ENCODE measurements at regions not wholly inside any gene's neighbourhood (a gene's known extent, or its start where the extent isn't known, plus 50 kb on each side); places are given as distances from the start of the nearest gene placed in this dataset.

DNA sequence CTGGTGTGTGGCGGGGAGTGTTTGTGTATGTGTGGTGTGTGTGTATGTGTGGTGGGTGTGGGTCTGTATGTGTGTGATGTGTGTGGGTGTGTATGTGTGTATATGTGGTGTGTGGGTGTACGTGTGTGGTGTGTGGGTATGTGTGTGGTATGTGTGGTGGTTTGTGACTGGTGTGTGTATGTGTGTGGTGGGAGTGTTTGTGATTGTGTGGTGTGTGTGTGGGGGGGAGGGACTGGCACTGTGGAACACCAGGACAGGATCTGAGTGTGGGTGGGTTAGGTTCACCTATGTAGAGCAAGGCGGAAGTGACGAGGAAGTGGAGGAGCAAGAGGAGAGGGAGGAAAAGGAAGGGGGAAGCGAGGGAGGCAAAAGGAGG, 510.8 kb downstream of the SHQ1 start:
- H3K27me3 Mint-ChIP-seq = no peaks in the 10 kb centered on the region
- no peak overlapping the region for H3K4me3 Mint-ChIP-seq
- no peak for ATAC-seq (replicated peaks)

DNA sequence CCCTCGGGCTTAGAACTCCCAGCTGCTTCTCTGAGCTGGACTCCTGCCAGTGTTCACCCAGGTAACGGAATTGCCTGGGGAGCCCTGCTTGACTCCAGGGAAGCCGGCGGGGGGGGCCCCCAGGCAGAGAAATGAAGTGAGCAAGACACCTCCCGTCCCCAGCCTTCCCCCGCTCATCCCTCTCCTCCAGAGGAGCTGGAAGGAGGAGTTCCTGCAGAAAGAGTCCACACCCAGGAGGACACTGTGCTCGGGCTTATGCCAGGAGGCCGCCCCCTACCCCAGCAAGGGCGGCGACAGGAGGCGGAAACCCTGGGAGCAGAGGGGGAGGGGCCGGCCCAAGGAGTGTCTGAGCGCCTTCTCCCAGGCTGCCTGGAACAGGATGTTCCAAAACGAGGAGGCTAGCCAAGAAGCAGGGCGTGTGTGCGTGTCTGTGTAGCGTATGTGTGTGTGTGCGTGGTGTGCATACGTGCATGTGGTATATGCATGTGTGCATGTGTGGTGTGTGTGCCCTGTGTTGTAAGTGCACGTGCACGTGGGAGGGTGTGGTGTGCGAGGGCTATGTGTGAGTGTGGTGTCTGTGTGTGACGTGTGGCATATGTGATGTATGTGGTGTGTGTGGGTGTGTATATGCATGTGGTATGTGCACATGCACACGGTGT, 511.3 kb downstream of the SHQ1 start:
- ATAC-seq (replicated peaks) = no peak
- H3K27me3 Mint-ChIP-seq = no peaks in the 10 kb centered on the region
- no peaks in the 10 kb centered on the region for H3K9me3 Mint-ChIP-seq
- H3K4me3 Mint-ChIP-seq = no peak overlapping the region
- H3K4me1 Mint-ChIP-seq = no peaks in the 10 kb centered on the region
- H3K36me3 Mint-ChIP-seq (ENCODE audit: low read depth) = no peaks in the 10 kb centered on the region
- no peak overlapping the region for H3K27ac Mint-ChIP-seq

More for the DNA sequence above, 510.8 kb downstream of the SHQ1 start:
- H3K27ac Mint-ChIP-seq = no peak overlapping the region
- H3K4me1 Mint-ChIP-seq = peaks cover under 1% of the 10 kb centered on the region
- H3K9me3 Mint-ChIP-seq = no peaks in the 10 kb centered on the region
- H3K36me3 Mint-ChIP-seq (ENCODE audit: low read depth) = no peaks in the 10 kb centered on the region

DNA sequence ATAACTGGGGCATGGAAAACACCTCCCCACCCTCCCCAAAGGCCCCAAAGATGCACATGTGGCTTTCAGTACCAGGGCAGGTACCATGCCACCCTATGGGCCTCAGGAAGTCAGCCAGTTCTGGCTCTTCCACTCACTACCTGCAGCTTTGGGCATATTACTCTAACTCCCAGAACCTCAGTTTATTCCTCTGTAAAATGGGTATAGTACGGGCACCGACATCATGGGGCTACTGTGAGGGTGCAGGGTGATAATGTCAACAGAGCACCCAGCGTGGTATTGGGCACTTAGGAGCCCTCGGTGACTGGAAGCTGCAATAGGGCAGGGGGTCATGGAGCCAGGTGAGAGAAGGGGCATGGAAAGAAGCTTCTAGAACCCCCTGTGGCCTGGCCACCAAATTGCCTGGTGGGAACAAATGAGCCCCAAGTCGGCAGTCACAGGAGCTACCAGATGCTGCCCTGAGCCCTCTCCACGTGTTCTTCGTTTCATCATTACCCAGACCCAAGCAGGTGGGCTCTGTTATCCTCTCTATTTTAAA, 512.1 kb downstream of the SHQ1 start:
- no peaks in the 10 kb centered on the region for H3K27me3 Mint-ChIP-seq
- H3K4me1 Mint-ChIP-seq = no peaks in the 10 kb centered on the region
- no peaks in the 10 kb centered on the region for H3K36me3 Mint-ChIP-seq (ENCODE audit: low read depth)
- no peak overlapping the region for H3K4me3 Mint-ChIP-seq
- ATAC-seq (replicated peaks) = no peak
- H3K9me3 Mint-ChIP-seq = no peaks in the 10 kb centered on the region
- H3K27ac Mint-ChIP-seq = no peak overlapping the region

DNA sequence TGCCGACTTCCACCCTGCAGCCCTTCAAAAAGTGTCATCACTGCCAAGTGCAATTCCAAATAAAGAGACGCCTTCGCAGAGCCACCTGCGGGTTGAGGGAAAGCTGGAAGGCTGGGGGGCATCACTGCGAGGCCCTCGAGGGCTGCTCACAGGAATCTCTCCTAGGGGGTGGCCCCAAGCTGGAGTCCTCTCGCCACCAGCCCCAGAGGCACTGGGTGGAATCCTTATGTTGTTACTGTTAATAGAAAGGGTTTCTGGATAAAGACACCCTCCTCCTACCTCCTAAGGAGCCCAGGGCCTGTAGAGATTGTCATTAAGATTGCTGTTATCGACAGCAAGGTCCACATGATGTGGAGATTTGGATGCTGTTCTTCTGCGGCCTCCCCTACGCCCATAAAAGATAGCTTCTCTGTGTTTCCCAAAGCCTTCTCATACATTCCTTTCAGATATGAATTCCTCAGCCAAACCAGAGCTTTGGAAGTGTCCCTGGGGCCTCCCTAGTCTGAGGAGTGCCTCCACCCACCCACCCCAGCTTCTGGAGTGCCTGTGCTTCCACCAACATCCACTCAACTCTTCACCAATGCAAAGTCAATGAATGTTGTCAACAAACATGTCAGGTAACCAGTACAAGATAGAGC, 512.7 kb downstream of the SHQ1 start:
- no peak for ATAC-seq (replicated peaks)
- Mint-ChIP-seq H3K27me3 (no peaks in the 10 kb centered on the region), H3K4me3 (no peak overlapping the region), H3K9me3 (no peaks in the 10 kb centered on the region), H3K4me1 (no peaks in the 10 kb centered on the region), H3K27ac (no peak overlapping the region), H3K36me3 (ENCODE audit: low read depth) (no peaks in the 10 kb centered on the region)

DNA sequence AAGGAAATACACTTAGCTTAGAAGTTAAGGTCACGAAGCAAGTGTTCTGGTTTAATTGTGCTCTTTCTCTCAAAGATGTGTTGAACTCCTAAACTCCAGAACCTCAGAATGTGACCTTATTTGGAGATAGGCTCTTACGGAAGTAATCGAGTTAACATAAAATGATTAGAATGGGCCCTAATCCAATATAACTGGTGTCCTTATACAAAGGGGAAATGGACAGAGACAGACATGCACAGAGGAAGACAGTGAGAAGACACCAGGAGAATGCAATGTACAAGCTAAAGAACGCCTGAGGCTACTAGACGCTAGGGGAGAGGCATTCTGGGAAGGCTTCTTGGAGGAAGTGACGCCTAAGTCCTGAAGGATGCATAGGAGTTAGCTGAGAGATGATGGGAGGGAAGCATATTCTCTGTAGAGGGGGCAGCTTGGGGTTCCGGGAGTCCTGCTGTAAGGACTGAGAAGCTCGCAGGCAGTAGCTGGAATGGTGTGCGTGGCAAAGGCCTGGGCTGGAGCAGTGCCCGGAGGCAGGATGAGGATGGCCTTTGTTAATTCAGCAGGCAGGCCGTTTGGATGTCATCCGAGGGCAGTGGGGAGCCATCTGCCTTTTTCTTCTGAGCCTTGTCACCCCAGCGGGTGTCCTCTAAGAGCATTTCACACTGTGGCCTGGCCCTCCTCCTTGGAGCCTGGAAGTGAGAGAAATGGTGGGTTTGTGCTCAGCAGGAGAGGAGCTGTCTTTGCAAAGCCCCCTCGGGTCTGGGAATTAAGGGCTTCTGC, 513.4 kb downstream of the SHQ1 start:
- Mint-ChIP-seq H3K9me3 (no peaks in the 10 kb centered on the region), H3K27me3 (no peaks in the 10 kb centered on the region), H3K27ac (no peak overlapping the region), H3K4me1 (no peaks in the 10 kb centered on the region), H3K36me3 (ENCODE audit: low read depth) (no peaks in the 10 kb centered on the region), H3K4me3 (no peak overlapping the region)
- no peak for ATAC-seq (replicated peaks)

DNA sequence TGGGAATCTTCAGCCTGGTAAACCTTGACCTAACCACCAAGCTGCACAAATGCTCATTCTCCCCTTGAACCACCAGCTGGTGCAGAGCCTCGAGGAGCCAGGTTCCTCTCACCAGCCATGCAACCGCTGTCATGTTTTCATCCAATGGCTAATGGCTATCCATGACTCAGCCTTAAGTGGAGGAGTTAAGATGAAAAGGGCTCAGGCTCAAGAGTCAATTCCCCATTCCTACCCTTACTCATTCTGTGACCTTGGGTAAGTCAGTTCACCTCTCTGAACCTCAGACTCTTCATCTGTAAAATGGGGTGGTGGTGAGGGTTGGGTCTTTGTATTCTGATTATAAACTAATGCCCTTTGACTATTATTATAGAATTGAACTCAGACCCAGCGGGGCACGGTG, 515.6 kb downstream of the SHQ1 start:
- Mint-ChIP-seq H3K27me3 (peaks cover 2% of the 10 kb centered on the region), H3K27ac (no peak overlapping the region), H3K4me3 (no peak overlapping the region), H3K36me3 (ENCODE audit: low read depth) (no peaks in the 10 kb centered on the region), H3K9me3 (peaks cover 1% of the 10 kb centered on the region), H3K4me1 (no peaks in the 10 kb centered on the region)
- ATAC-seq (replicated peaks) = no peak

DNA sequence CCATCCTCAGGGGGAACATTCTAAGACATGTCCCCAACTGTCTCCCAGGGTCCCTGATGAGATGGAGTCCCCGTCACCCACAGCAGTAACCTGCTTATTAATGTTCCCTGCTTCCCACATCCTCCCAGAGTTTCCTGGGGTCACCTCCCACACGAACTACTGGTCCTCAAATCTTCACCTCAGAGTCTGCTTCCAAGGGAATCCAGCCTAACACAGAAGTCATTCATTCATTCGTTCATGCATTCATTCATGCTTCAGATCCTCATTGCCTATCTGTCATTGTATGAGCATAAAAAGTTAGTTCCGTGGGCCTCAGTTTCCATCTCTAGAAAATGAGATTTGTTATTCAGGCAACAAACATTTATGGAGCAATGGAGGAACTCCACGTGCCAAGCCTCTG, 516.2 kb downstream of the SHQ1 start:
- H3K36me3 Mint-ChIP-seq (ENCODE audit: low read depth) = no peaks in the 10 kb centered on the region
- peaks cover 6% of the 10 kb centered on the region for H3K27me3 Mint-ChIP-seq
- no peak for ATAC-seq (replicated peaks)
- no peaks in the 10 kb centered on the region for H3K4me1 Mint-ChIP-seq
- H3K4me3 Mint-ChIP-seq = no peak overlapping the region
- peaks cover 4% of the 10 kb centered on the region for H3K9me3 Mint-ChIP-seq
- no peak overlapping the region for H3K27ac Mint-ChIP-seq

DNA sequence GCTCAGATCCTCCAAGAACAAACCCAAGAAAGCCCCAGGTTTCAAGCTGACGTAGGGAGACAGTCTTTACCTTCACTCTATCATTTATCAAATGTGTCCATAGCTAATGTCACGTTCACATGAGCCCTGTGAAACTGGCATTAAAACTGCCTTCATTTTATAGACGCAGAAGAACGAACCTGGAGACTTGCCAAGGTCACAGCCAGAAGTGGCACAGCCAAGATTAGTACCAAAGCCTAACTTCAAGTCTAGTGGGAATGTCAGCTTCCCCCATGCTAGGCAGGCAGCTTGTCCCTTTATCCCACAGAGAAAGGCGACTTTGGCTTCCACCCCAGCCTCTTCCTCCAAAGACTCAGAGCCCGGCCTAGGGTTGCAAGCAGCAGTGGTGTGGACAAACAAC, 517.2 kb downstream of the SHQ1 start:
- H3K4me3 Mint-ChIP-seq = no peak overlapping the region

DNA sequence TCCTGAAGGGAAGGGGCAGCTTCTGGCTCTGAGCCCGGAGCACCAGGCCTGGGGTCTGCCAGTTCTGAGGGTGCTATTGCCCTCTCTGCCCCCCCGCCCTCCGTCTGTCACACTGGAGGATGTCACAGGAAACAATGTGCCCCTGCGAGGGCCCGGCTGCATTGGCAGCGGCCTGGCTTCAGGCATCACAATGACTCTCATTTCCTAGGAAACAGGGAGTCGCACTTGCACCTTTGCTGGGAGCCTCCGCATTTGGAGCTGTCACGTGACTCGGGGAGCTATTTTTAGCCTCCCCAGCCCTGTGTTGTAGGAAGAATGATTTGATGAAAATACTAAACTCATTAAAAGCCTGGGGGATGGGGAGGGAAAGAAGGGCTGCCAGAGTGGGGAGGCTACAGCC, 518.9 kb downstream of the SHQ1 start:
- Mint-ChIP-seq H3K4me3 (no peak overlapping the region), H3K27ac (no peak overlapping the region)

More for the DNA sequence above, 517.2 kb downstream of the SHQ1 start:
- Mint-ChIP-seq H3K27me3 (peaks cover 6% of the 10 kb centered on the region), H3K4me1 (no peaks in the 10 kb centered on the region), H3K36me3 (ENCODE audit: low read depth) (no peaks in the 10 kb centered on the region), H3K9me3 (peaks cover 4% of the 10 kb centered on the region), H3K27ac (no peak overlapping the region)
- no peak for ATAC-seq (replicated peaks)

DNA sequence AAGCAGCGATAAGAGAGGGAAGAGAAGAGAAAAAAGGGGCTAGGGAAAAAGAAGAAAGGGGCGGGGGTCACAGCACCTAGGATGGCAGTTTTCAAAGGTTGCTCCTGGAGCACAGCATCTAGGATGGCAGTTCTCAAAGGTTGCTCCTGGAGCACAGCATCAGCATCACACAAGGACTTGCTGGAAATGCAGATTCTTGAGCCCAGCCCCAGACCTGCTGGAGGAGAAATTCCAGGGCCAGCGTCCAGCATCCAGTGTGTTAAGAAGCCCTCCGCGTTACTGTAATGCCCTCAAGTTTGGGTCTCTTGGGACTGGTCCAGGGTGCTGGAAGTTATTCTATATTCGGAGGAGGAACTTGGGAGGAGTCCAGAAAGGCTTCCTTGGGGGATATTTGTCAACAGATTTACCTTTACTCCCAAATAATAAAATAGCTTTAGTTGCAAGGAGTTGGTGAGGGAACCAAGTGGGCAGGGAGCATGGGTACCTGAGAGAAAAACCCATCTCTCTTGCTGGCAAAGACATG, 519.4 kb downstream of the SHQ1 start:
- Mint-ChIP-seq H3K36me3 (ENCODE audit: low read depth) (no peaks in the 10 kb centered on the region), H3K9me3 (peaks cover 4% of the 10 kb centered on the region), H3K27me3 (peaks cover 6% of the 10 kb centered on the region), H3K4me1 (no peaks in the 10 kb centered on the region), H3K4me3 (no peak overlapping the region), H3K27ac (no peak overlapping the region)
- no peak for ATAC-seq (replicated peaks)

More for the DNA sequence above, 518.9 kb downstream of the SHQ1 start:
- Mint-ChIP-seq H3K9me3 (peaks cover 4% of the 10 kb centered on the region), H3K27me3 (peaks cover 6% of the 10 kb centered on the region), H3K4me1 (no peaks in the 10 kb centered on the region), H3K36me3 (ENCODE audit: low read depth) (no peaks in the 10 kb centered on the region)
- ATAC-seq (replicated peaks) = no peak

DNA sequence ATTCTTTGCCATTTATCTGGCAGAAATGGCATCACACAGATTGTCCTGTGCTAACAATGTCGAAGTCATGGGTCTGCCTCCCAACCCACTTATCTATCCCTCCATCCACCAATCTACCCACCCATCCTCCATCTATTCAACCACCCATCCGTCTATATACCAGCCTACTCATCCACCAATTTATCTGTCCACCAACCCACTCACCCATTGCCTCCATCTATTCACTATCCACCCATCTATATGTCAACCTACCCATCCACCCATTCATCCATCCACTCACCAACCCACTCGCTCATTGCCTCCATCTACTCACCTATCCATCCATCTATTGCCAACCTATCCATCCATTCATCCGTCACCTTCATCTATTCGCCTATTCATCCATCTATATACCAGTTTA, 521.2 kb downstream of the SHQ1 start:
- no peaks in the 10 kb centered on the region for H3K4me1 Mint-ChIP-seq

DNA sequence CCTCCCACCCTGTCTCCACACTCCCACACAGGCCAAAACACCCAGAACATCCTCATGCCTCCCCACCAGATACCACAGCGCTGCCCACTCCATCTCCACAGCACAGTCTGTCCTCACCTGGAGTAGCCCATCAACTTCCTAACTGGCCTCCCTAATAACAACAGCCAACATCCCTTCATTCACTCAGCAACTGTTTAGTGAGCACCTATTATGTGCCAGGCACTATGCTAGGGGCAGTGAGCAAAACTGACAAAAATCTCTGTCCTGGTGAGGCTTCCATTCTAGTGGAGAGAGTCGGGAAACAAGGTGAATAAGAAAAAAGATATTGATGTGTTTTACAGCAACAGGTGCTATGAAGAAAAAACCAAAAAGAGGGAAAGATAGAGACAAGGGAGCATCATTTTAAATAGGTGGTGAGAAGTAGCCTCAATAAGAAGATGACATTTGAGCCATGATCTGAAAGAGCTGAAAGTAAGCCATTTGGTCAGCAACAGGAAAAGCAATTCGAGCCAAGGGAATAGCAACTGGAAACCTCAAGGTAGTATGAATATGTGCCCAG, 523.9 kb downstream of the SHQ1 start:
- H3K4me3 Mint-ChIP-seq = no peak overlapping the region
- H3K9me3 Mint-ChIP-seq = peaks cover 4% of the 10 kb centered on the region
- ATAC-seq (replicated peaks) = no peak
- no peaks in the 10 kb centered on the region for H3K36me3 Mint-ChIP-seq (ENCODE audit: low read depth)
- H3K27ac Mint-ChIP-seq = no peak overlapping the region
- peaks cover 6% of the 10 kb centered on the region for H3K27me3 Mint-ChIP-seq
- no peaks in the 10 kb centered on the region for H3K4me1 Mint-ChIP-seq

More for the DNA sequence above, 521.2 kb downstream of the SHQ1 start:
- no peak for ATAC-seq (replicated peaks)
- Mint-ChIP-seq H3K36me3 (ENCODE audit: low read depth) (no peaks in the 10 kb centered on the region), H3K27ac (no peak overlapping the region), H3K9me3 (peaks cover 4% of the 10 kb centered on the region), H3K27me3 (peaks cover 6% of the 10 kb centered on the region), H3K4me3 (no peak overlapping the region)

DNA sequence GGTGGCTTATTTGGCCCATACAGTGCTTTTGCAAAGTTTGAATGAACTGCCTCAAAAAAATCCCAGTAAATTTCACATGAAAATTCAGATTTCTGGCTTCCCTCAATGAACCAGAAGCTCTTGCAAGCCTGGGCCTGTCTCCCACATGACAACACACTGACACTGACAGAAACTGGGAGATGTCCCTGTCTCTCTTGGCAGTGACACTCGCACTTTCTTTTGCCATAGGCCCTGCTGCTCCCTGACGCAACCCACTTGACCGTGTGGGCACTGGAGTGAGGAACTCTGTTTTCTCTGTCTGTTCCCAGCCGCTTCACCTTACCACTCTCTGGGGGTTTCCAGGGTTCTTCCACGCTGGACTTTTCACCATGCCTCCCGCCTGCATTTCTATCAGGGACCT, 524.5 kb downstream of the SHQ1 start:
- no peak for ATAC-seq (replicated peaks)
- Mint-ChIP-seq H3K27ac (peak overlapping the region; percentile 40), H3K9me3 (peaks cover 4% of the 10 kb centered on the region), H3K27me3 (peaks cover 6% of the 10 kb centered on the region), H3K36me3 (ENCODE audit: low read depth) (no peaks in the 10 kb centered on the region), H3K4me1 (no peaks in the 10 kb centered on the region), H3K4me3 (no peak overlapping the region)

DNA sequence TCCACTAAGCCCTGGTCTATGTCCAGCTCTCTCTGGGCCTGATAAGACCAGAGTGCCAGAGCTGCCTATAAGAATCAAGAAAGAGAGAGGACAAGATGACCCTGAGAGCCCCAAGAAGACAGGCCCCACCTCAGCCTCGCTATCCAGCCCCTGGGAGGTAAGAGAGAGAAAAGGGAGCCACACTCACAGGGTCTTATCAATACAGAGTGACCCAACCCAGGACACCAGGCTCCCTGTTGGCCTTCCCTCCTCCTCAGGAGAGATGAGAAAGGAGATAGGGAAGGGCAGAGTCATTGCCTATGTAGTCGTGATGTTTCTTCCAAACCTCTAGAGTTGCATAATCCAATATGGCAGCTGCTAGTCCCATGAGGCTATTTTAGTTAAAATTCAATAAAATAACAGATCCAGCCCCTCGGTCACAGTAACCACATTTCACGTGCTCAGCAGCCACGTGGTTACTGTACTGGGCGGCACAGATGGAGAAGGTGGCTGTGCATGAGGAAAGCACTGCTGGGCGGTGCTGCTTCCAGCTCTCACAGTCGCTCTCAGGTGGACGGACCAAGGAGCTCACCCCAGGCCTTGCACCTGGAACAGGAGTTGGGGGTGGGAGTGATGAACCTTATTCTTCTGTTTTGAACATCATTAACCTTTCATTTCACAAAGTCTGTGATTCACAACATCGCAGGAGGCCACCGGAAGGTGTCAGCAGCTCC, 525.8 kb downstream of the SHQ1 start:
- Mint-ChIP-seq H3K4me1 (no peaks in the 10 kb centered on the region), H3K9me3 (peaks cover under 1% of the 10 kb centered on the region), H3K36me3 (ENCODE audit: low read depth) (no peaks in the 10 kb centered on the region), H3K27me3 (peaks cover 2% of the 10 kb centered on the region), H3K4me3 (no peak overlapping the region), H3K27ac (no peak overlapping the region)
- ATAC-seq (replicated peaks) = no peak

All from activated T-helper 17 cell treated with anti-CD3 and anti-CD28 coated beads, Interleukin-2, amount 50 U/mL, for 72 hours (primary cell).